ENCODE measurements at regions not wholly inside any gene's neighbourhood (a gene's known extent, or its start where the extent isn't known, plus 50 kb on each side); places are given as distances from the start of the nearest gene placed in this dataset.
"Not testable (repeated sequence)": the region's sequence is repeated elsewhere in the genome, so short reads cannot be mapped to it uniquely, and the experiment has no call there.

- Mint-ChIP-seq H3K27me3 (no peaks in the 10 kb centered on the region), H3K4me3 (no peak overlapping the region), H3K27ac (no peak overlapping the region), H3K4me1 (no peaks in the 10 kb centered on the region), H3K9me3 (ENCODE audit: insufficient read depth) (peaks cover 2% of the 10 kb centered on the region)
- intact Hi-C loops (cut with micrococcal nuclease), result no loop called here
- ChIA-PET POLR2A (no interaction called here), CTCF (no interaction called here)
- Histone ChIP-seq H3K4me1 (ENCODE audit: control insufficient read depth in 2 of 2, insufficient read depth in 2 of 2, low read length in 2 of 2) (no peaks in the 10 kb centered on the region), H4K20me1 (ENCODE audit: control insufficient read depth, insufficient read depth, low read length, poor library complexity, severe bottlenecking) (no peaks in the 10 kb centered on the region), H3K79me2 (ENCODE audit: control insufficient read depth, insufficient read depth, low read length) (no peaks in the 10 kb centered on the region), H3K27ac (ENCODE audit: low read length in 2 of 2) (no peak overlapping the region), H2AFZ (ENCODE audit: insufficient read depth, low read depth, low read length, poor library complexity, severe bottlenecking) (no peak overlapping the region), H3K4me3 (ENCODE audit: control extremely low read depth in 1 of 5, extremely low read depth in 1 of 5, insufficient read depth in 1 of 5, low read depth in 2 of 5, low read length in 4 of 5) (no peak overlapping the region), H3K36me3 (replicated peaks in 1 of 2; ENCODE audit: control extremely low read depth in 1 of 2, control insufficient read depth in 1 of 2, extremely low read depth in 1 of 2, insufficient read depth in 2 of 2, low read length in 1 of 2) (no peaks in the 10 kb centered on the region), H3K4me2 (replicated peaks; ENCODE audit: low read depth, low read length, poor library complexity, severe bottlenecking) (no peak overlapping the region), H3K9me3 (ENCODE audit: control extremely low read depth in 1 of 3, control insufficient read depth in 2 of 3, insufficient read depth in 1 of 3, low read length in 2 of 3) (peaks cover 0 to 4% (median 0%) of the 10 kb centered on the region in 3 donors), H3K27me3 (replicated peaks in 1 of 4; ENCODE audit: control extremely low read depth in 1 of 4, control insufficient read depth in 3 of 4, insufficient read depth in 4 of 4, low read length in 3 of 4) (no peaks in the 10 kb centered on the region), H3K9ac (ENCODE audit: low read length) (no peak overlapping the region)
- ATAC-seq (ENCODE audit: low read depth) (no peak), DNase-seq (no peak)
- TF ChIP-seq CTCF (IDR thresholded peaks at IDR 0.05) (no peak), EZH2 (IDR thresholded peaks at IDR 0.05; ENCODE audit: borderline replicate concordance, insufficient read depth, low read depth, low read length, poor library complexity, severe bottlenecking) (no peak)
Observed at GRCh38 chr6:153449279-153449678, 318.2 kb upstream of the RGS17 start.

DNA sequence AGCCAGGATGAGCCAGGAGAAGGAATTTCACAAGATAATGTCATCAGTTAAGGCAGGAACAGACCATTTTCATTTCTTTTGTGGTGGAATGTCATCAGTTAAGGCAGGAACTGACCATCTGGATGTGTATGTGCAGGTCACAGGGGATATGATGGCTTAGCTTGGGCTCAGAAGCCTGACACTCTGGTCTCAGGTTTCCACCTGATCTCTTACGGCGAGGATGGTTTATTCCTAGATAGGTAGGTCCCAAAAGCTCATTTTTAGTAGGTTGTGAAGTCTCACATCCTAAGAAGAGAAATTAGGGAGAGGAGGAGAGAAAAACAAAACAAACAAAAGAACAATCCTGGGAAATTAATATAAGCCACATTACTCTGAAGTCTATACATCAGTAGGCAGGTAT lies 311.7 kb upstream of the RGS17 start:
- H3K27me3 Mint-ChIP-seq; DNase-seq; H3K4me3 ChIP-seq (ENCODE audit: control extremely low read depth in 1 of 5, extremely low read depth in 1 of 5, insufficient read depth in 1 of 5, low read depth in 2 of 5, low read length in 4 of 5); H3K4me3 Mint-ChIP-seq; H2AFZ ChIP-seq (ENCODE audit: insufficient read depth, low read depth, low read length, poor library complexity, severe bottlenecking); H3K9me3 Mint-ChIP-seq (ENCODE audit: insufficient read depth); H3K27ac Mint-ChIP-seq; CTCF ChIA-PET; H3K27me3 ChIP-seq (replicated peaks in 1 of 4; ENCODE audit: control extremely low read depth in 1 of 4, control insufficient read depth in 3 of 4, insufficient read depth in 4 of 4, low read length in 3 of 4); H3K9ac ChIP-seq (ENCODE audit: low read length); H3K9me3 ChIP-seq (ENCODE audit: control extremely low read depth in 1 of 3, control insufficient read depth in 2 of 3, insufficient read depth in 1 of 3, low read length in 2 of 3); H4K20me1 ChIP-seq (ENCODE audit: control insufficient read depth, insufficient read depth, low read length, poor library complexity, severe bottlenecking); intact Hi-C loops (cut with micrococcal nuclease); POLR2A ChIA-PET; H3K4me1 ChIP-seq (ENCODE audit: control insufficient read depth in 2 of 2, insufficient read depth in 2 of 2, low read length in 2 of 2); H3K4me1 Mint-ChIP-seq; H3K36me3 ChIP-seq (replicated peaks in 1 of 2; ENCODE audit: control extremely low read depth in 1 of 2, control insufficient read depth in 1 of 2, extremely low read depth in 1 of 2, insufficient read depth in 2 of 2, low read length in 1 of 2); H3K27ac ChIP-seq (ENCODE audit: low read length in 2 of 2); ATAC-seq (ENCODE audit: low read depth); H3K4me2 ChIP-seq (replicated peaks; ENCODE audit: low read depth, low read length, poor library complexity, severe bottlenecking); H3K79me2 ChIP-seq (ENCODE audit: control insufficient read depth, insufficient read depth, low read length): not testable (repeated sequence)
- WGBS (ENCODE audit: insufficient coverage), result 90% methylated on average over 2 of the region's 2 CpGs
